ENCODE measurements at regions not wholly inside any gene's neighbourhood (a gene's known extent, or its start where the extent isn't known, plus 50 kb on each side); places are given as distances from the start of the nearest gene placed in this dataset.

- no peak for TF ChIP-seq GTF3C2 (IDR thresholded peaks at IDR 0.05; ENCODE audit: borderline replicate concordance, extremely low read depth, insufficient read length)
- TF ChIP-seq EZH2 (IDR thresholded peaks at IDR 0.05; ENCODE audit: borderline replicate concordance, low read depth, low read length) = no peak
- TF ChIP-seq FOXO4 (CRISPR knock-in tag; IDR thresholded peaks at IDR 0.05) = no peak
Measured at GRCh38 chr15:93232845-93233244, 143.8 kb upstream of the RGMA start.

Data from K562 (cell line).